Neural cell (in vitro differentiated cells): ENCODE measurements at regions not wholly inside any gene's neighbourhood (a gene's known extent, or its start where the extent isn't known, plus 50 kb on each side); places are given as distances from the start of the nearest gene placed in this dataset.

Experiments used
- H2AFZ ChIP-seq: fragments of 200-600, 300-800 bp; sonication (generic), shearing (Covaris generic); 2 replicates; pipeline ENCODE4 v1.6.0; 2014; ENCODE audit warnings: low read depth, mild to moderate bottlenecking, antibody characterized with exemption, low read length, moderate library complexity
- H3F3A ChIP-seq: fragments of 200-600 bp; shearing (Covaris generic); 2 replicates; pipeline ENCODE4 v1.6.1; 2016; ENCODE audit warnings: mild to moderate bottlenecking, moderate library complexity, mixed read lengths, antibody characterized with exemption, low read length; ENCODE audit not compliant: insufficient read depth, poor library complexity, severe bottlenecking
- H3K27ac ChIP-seq: fragments of 200-600, 300-800 bp; sonication (generic), shearing (Covaris generic); 2 replicates; pipeline ENCODE4 v1.5.1; 2014; ENCODE audit warnings: mild to moderate bottlenecking, low read length, moderate library complexity
- H3K27me3 ChIP-seq: fragments of 300-800, 200-600 bp; sonication (generic), shearing (Covaris generic); 2 replicates; pipeline ENCODE4 v1.6.0; 2014; ENCODE audit warnings: mild to moderate bottlenecking, low read depth, low read length, moderate library complexity; ENCODE audit not compliant: insufficient read depth
- H3K36me3 ChIP-seq: fragments of 300-800, 200-600 bp; sonication (generic), shearing (Covaris generic); 2 replicates; pipeline ENCODE4 v1.5.1; 2014; ENCODE audit warnings: mild to moderate bottlenecking, antibody characterized with exemption, low read length, moderate library complexity; ENCODE audit not compliant: insufficient read depth
- H3K4me2 ChIP-seq: fragments of 300-800, 200-600 bp; sonication (generic), shearing (Covaris generic); 2 replicates; pipeline ENCODE4 v1.6.0; 2014; ENCODE audit warnings: mild to moderate bottlenecking, low read length
- H3K4me3 ChIP-seq: fragments of 300-800, 200-600 bp; sonication (generic), shearing (Covaris generic); 2 replicates; pipeline ENCODE4 v1.5.1; 2014; ENCODE audit warnings: mild to moderate bottlenecking, low read length, moderate library complexity
- H3K79me2 ChIP-seq: fragments of 200-600 bp; shearing (Covaris generic); replicated peaks from 2 replicates; pipeline ENCODE4 v1.6.0; 2014; ENCODE audit warnings: mild to moderate bottlenecking, low read length, moderate library complexity; ENCODE audit not compliant: insufficient read depth
- H3K9ac ChIP-seq: fragments of 300-800, 200-600 bp; sonication (generic), shearing (Covaris generic); 2 replicates; pipeline ENCODE4 v1.6.1; 2016; ENCODE audit warnings: mild to moderate bottlenecking, low read length, mixed read lengths
- H3K9me2 ChIP-seq: fragments of 200-600 bp; shearing (Covaris generic); 2 replicates; pipeline ENCODE4 v1.6.1; 2016; ENCODE audit warnings: mild to moderate bottlenecking, low read length, mixed read lengths; ENCODE audit not compliant: insufficient read depth
- H3K9me3 ChIP-seq: fragments of 200-600, 300-800 bp; sonication (generic), shearing (Covaris generic); 2 replicates; pipeline ENCODE4 v1.6.1; 2016; ENCODE audit warnings: mild to moderate bottlenecking, mixed run types, low read length, moderate library complexity, mixed read lengths
- H4K20me1 ChIP-seq: fragments of 200-600 bp; shearing (Covaris generic); 2 replicates; pipeline ENCODE4 v1.6.1; 2016; ENCODE audit warnings: mild to moderate bottlenecking, mixed run types; ENCODE audit not compliant: insufficient read depth
- EP300 ChIP-seq: fragments of 450-650 bp; conservative IDR thresholded peaks from 2 replicates; pipeline ENCODE4 v1.6.1; 2014; ENCODE audit warnings: antibody characterized with exemption, mild to moderate bottlenecking, moderate library complexity; ENCODE audit not compliant: poor library complexity, severe bottlenecking
- EZH2 ChIP-seq: fragments of 200-600, 300-800 bp; shearing (Covaris generic), sonication (generic); IDR thresholded peaks from 2 replicates; pipeline ENCODE4 v1.6.1; 2014; ENCODE audit warnings: antibody characterized with exemption, low read length, borderline replicate concordance, mild to moderate bottlenecking; ENCODE audit not compliant: insufficient read depth, poor library complexity, severe bottlenecking
- MXI1 ChIP-seq: fragments of 450-650 bp; conservative IDR thresholded peaks from 2 replicates; pipeline ENCODE4 v1.6.1; 2014; ENCODE audit warnings: antibody characterized with exemption, mild to moderate bottlenecking; ENCODE audit not compliant: poor library complexity, severe bottlenecking
- POLR2AphosphoS5 ChIP-seq: IDR thresholded peaks from 2 replicates; pipeline ENCODE4 v1.6.1; 2012
- RAD21 ChIP-seq: fragments of 450-650 bp; conservative IDR thresholded peaks from 2 replicates; pipeline ENCODE4 v1.6.1; 2014; ENCODE audit warnings: antibody characterized with exemption, mild to moderate bottlenecking, moderate library complexity
- SMC3 ChIP-seq: fragments of 450-650 bp; conservative IDR thresholded peaks from 2 replicates; pipeline ENCODE4 v1.6.1; 2014; ENCODE audit warnings: antibody characterized with exemption, mild to moderate bottlenecking, moderate library complexity; ENCODE audit not compliant: poor library complexity
- TAF1 ChIP-seq: IDR thresholded peaks from 2 replicates; pipeline ENCODE4 v1.6.1; 2012; ENCODE audit warnings: low read depth
- TF ChIP-seq, protein P1 (sequence below): IDR thresholded peaks from 2 replicates; pipeline ENCODE4 v1.6.1; 2012; ENCODE audit warnings: borderline replicate concordance
- TF ChIP-seq, protein P2 (sequence below): fragments of 450-650 bp; IDR thresholded peaks from 2 replicates; pipeline ENCODE4 v1.5.1; 2014; ENCODE audit warnings: antibody characterized with exemption, mild to moderate bottlenecking, moderate library complexity; ENCODE audit not compliant: poor library complexity, severe bottlenecking

DNA sequence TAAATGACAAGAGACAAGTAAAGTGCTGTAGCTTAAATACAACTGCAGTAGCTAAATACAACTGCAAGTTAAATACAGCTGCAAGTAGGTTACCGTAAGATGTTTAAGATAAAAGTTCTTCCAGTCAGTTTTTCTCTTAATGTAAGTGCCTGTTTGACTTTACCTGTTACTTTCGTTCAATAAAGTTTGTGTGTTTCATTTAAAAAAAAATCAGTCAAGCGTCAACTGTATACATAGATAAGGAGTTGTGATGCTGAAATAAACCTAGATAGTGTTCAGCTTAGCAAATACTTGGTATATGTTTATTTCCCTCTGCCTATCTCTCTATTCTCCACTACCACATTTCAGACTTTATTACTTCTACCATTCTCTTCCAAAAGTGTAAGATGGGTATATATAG, 221.2 kb downstream of the NR2F2 start:
- Histone ChIP-seq H3F3A (no peaks in the 10 kb centered on the region), H3K27ac (no peak overlapping the region), H4K20me1 (no peaks in the 10 kb centered on the region), H3K9me3 (no peaks in the 10 kb centered on the region), H3K36me3 (no peaks in the 10 kb centered on the region), H3K4me3 (no peak overlapping the region), H3K27me3 (peaks cover 15% of the 10 kb centered on the region), H3K79me2 (no peaks in the 10 kb centered on the region), H3K4me2 (no peak overlapping the region), H3K9me2 (no peaks in the 10 kb centered on the region), H3K9ac (no peak overlapping the region), H2AFZ (no peak overlapping the region)
- no peak for TF ChIP-seq RAD21
- TF ChIP-seq, protein P1, sequence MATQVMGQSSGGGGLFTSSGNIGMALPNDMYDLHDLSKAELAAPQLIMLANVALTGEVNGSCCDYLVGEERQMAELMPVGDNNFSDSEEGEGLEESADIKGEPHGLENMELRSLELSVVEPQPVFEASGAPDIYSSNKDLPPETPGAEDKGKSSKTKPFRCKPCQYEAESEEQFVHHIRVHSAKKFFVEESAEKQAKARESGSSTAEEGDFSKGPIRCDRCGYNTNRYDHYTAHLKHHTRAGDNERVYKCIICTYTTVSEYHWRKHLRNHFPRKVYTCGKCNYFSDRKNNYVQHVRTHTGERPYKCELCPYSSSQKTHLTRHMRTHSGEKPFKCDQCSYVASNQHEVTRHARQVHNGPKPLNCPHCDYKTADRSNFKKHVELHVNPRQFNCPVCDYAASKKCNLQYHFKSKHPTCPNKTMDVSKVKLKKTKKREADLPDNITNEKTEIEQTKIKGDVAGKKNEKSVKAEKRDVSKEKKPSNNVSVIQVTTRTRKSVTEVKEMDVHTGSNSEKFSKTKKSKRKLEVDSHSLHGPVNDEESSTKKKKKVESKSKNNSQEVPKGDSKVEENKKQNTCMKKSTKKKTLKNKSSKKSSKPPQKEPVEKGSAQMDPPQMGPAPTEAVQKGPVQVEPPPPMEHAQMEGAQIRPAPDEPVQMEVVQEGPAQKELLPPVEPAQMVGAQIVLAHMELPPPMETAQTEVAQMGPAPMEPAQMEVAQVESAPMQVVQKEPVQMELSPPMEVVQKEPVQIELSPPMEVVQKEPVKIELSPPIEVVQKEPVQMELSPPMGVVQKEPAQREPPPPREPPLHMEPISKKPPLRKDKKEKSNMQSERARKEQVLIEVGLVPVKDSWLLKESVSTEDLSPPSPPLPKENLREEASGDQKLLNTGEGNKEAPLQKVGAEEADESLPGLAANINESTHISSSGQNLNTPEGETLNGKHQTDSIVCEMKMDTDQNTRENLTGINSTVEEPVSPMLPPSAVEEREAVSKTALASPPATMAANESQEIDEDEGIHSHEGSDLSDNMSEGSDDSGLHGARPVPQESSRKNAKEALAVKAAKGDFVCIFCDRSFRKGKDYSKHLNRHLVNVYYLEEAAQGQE = no peak
- TF ChIP-seq EP300 = no peak
- TF ChIP-seq, protein P2, sequence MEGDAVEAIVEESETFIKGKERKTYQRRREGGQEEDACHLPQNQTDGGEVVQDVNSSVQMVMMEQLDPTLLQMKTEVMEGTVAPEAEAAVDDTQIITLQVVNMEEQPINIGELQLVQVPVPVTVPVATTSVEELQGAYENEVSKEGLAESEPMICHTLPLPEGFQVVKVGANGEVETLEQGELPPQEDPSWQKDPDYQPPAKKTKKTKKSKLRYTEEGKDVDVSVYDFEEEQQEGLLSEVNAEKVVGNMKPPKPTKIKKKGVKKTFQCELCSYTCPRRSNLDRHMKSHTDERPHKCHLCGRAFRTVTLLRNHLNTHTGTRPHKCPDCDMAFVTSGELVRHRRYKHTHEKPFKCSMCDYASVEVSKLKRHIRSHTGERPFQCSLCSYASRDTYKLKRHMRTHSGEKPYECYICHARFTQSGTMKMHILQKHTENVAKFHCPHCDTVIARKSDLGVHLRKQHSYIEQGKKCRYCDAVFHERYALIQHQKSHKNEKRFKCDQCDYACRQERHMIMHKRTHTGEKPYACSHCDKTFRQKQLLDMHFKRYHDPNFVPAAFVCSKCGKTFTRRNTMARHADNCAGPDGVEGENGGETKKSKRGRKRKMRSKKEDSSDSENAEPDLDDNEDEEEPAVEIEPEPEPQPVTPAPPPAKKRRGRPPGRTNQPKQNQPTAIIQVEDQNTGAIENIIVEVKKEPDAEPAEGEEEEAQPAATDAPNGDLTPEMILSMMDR = no peak
- no peak for TF ChIP-seq POLR2AphosphoS5
- no peak for TF ChIP-seq MXI1
- TF ChIP-seq SMC3 = no peak
- TF ChIP-seq TAF1 = no peak
- TF ChIP-seq EZH2 = no peak

DNA sequence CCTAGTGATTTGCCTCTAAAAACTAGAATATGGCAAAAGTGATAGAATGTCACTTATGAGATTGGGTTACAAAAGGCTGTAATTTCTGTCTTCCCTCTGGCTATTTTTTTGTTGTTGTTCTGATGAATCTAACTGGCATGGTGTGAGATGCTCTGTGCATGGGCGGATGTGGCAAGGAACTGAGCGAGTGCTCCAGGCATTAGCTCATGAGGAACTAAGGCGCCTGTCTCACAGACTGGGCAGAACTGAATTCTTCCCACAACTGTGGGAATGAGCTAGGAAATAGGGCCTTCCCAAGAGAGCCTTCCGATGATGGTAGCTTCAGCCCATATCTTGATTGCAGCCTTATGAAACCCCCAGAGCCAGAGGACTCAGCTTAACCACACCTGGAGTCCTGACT, 222.5 kb downstream of the NR2F2 start:
- H3K9me3 ChIP-seq = no peaks in the 10 kb centered on the region
- no peak overlapping the region for H2AFZ ChIP-seq
- no peak overlapping the region for H3K4me2 ChIP-seq
- H3K27ac ChIP-seq = no peak overlapping the region
- TF ChIP-seq, protein P2 = no peak
- TF ChIP-seq EP300 = no peak
- no peak for TF ChIP-seq POLR2AphosphoS5
- no peak for TF ChIP-seq SMC3
- TF ChIP-seq, protein P1 = no peak
- TF ChIP-seq RAD21 = no peak
- TF ChIP-seq EZH2 = no peak
- no peak for TF ChIP-seq TAF1
- TF ChIP-seq MXI1 = no peak
- H3K4me3 ChIP-seq = no peak overlapping the region
- H3K36me3 ChIP-seq = no peaks in the 10 kb centered on the region
- no peak overlapping the region for H3K9ac ChIP-seq
- no peaks in the 10 kb centered on the region for H3F3A ChIP-seq
- H3K79me2 ChIP-seq = no peaks in the 10 kb centered on the region
- H4K20me1 ChIP-seq = no peaks in the 10 kb centered on the region
- no peaks in the 10 kb centered on the region for H3K9me2 ChIP-seq
- H3K27me3 ChIP-seq = peaks cover 7% of the 10 kb centered on the region
